CMK (cell line): ENCODE measurements at regions not wholly inside any gene's neighbourhood (a gene's known extent, or its start where the extent isn't known, plus 50 kb on each side); places are given as distances from the start of the nearest gene placed in this dataset.
"Not testable (repeated sequence)": the region's sequence is repeated elsewhere in the genome, so short reads cannot be mapped to it uniquely, and the experiment has no call there.

Experiments
- DNase-seq: peaks from one replicate; pipeline ENCODE4 v3.0.0-alpha.2; 2010; ENCODE audit warnings: low read depth

- no peak for DNase-seq
Observed at GRCh38 chr3:18618723-18619122, 193.6 kb upstream of the SATB1 start.

GRCh38 chr3:18611991-18612390 is 186.9 kb upstream of the SATB1 start:
- DNase-seq: no peak

GRCh38 chr3:18609187-18609586 is 184.0 kb upstream of the SATB1 start:
- DNase-seq: no peak

- DNase-seq: no peak
Observed at GRCh38 chr3:18597919-18598318, 172.8 kb upstream of the SATB1 start.

- no peak for DNase-seq
Observed at GRCh38 chr3:18593231-18593630, 168.1 kb upstream of the SATB1 start.

- DNase-seq: no peak
Observed at GRCh38 chr3:18591120-18591519, 166.0 kb upstream of the SATB1 start.

- no peak for DNase-seq
Observed at GRCh38 chr3:18586076-18586475, 160.9 kb upstream of the SATB1 start.

GRCh38 chr3:18585004-18585968 is 160.1 kb upstream of the SATB1 start:
- no peak for DNase-seq

GRCh38 chr3:18580268-18580667 is 155.1 kb upstream of the SATB1 start:
- no peak for DNase-seq

GRCh38 chr3:18579661-18580060 is 154.5 kb upstream of the SATB1 start:
- DNase-seq: no peak

- DNase-seq: no peak
Observed at GRCh38 chr3:18575573-18575972, 150.4 kb upstream of the SATB1 start.

GRCh38 chr3:18572809-18573208 is 147.7 kb upstream of the SATB1 start:
- no peak for DNase-seq

GRCh38 chr3:18567293-18567692 is 142.2 kb upstream of the SATB1 start:
- no peak for DNase-seq

- no peak for DNase-seq
Observed at GRCh38 chr3:18562364-18563154, 137.4 kb upstream of the SATB1 start.

- no peak for DNase-seq
Observed at GRCh38 chr3:18559331-18559842, 134.2 kb upstream of the SATB1 start.

- DNase-seq: no peak
Observed at GRCh38 chr3:18558507-18558906, 133.4 kb upstream of the SATB1 start.

- DNase-seq: no peak
Observed at GRCh38 chr3:18557216-18557615, 132.1 kb upstream of the SATB1 start.

GRCh38 chr3:18556503-18557135 is 131.5 kb upstream of the SATB1 start:
- no peak for DNase-seq

- DNase-seq: no peak
Observed at GRCh38 chr3:18556001-18556408, 130.9 kb upstream of the SATB1 start.

GRCh38 chr3:18552579-18553105 is 127.5 kb upstream of the SATB1 start:
- not testable (repeated sequence) for DNase-seq

GRCh38 chr3:18546632-18547031 is 121.5 kb upstream of the SATB1 start:
- no peak for DNase-seq

- peak; percentile 18 for DNase-seq
Observed at GRCh38 chr3:18544146-18544545, 119.0 kb upstream of the SATB1 start.
